H54 (cell line): ENCODE measurements at regions not wholly inside any gene's neighbourhood (a gene's known extent, or its start where the extent isn't known, plus 50 kb on each side); places are given as distances from the start of the nearest gene placed in this dataset.

Experiments used
- DNase-seq: peaks from one replicate; pipeline ENCODE4 v3.0.0; 2011; ENCODE audit warnings: low spot score, mixed read lengths; ENCODE audit not compliant: insufficient read length
- FAIRE-seq: peaks from 3 replicates; lab custom pipeline; 2011; peaks lifted over from hg19 to GRCh38; lab: Jason Lieb, UNC
- POLR2A ChIP-seq: IDR thresholded peaks from 2 replicates; pipeline ENCODE4 v1.6.1; 2011; ENCODE audit warnings: low read depth, mild to moderate bottlenecking, low read length

- FAIRE-seq = no peak
- DNase-seq = no peak
- no peak for TF ChIP-seq POLR2A
Measured at GRCh38 chr1:217373761-217374701, 256.9 kb downstream of the GPATCH2 start.

GRCh38 chr1:217372049-217372970, 258.6 kb downstream of the GPATCH2 start:
- FAIRE-seq = no peak
- DNase-seq = no peak

GRCh38 chr1:217370757-217371156, 260.1 kb downstream of the GPATCH2 start:
- DNase-seq (no peak), FAIRE-seq (no peak)
- TF ChIP-seq POLR2A = no peak

More at GRCh38 chr1:217372049-217372970, 258.6 kb downstream of the GPATCH2 start:
- TF ChIP-seq POLR2A = no peak

GRCh38 chr1:217369996-217370551, 260.8 kb downstream of the GPATCH2 start:
- TF ChIP-seq POLR2A = no peak
- DNase-seq (no peak), FAIRE-seq (no peak)

GRCh38 chr1:217369271-217369981, 261.5 kb downstream of the GPATCH2 start:
- DNase-seq (no peak), FAIRE-seq (no peak)
- TF ChIP-seq POLR2A = no peak

- DNase-seq = no peak
- no peak for TF ChIP-seq POLR2A
- no peak for FAIRE-seq
Measured at GRCh38 chr1:217364220-217364619, 266.7 kb downstream of the GPATCH2 start.

GRCh38 chr1:217363319-217363718, 267.6 kb downstream of the GPATCH2 start:
- DNase-seq (no peak), FAIRE-seq (no peak)
- no peak for TF ChIP-seq POLR2A

GRCh38 chr1:217360510-217360909, 270.4 kb downstream of the GPATCH2 start:
- TF ChIP-seq POLR2A = no peak
- no peak for DNase-seq
- FAIRE-seq = no peak

GRCh38 chr1:217354895-217355294, 276.0 kb downstream of the GPATCH2 start:
- FAIRE-seq (no peak), DNase-seq (no peak)
- TF ChIP-seq POLR2A = no peak

- TF ChIP-seq POLR2A = no peak
- no peak for FAIRE-seq
- no peak for DNase-seq
Measured at GRCh38 chr1:217348960-217349664, 281.8 kb downstream of the GPATCH2 start.

GRCh38 chr1:217344712-217345111, 286.2 kb downstream of the GPATCH2 start:
- DNase-seq = no peak
- no peak for FAIRE-seq
- TF ChIP-seq POLR2A = no peak

- DNase-seq = no peak
Measured at GRCh38 chr1:217343907-217344306, 287.0 kb downstream of the GPATCH2 start.

More at GRCh38 chr1:217343907-217344306, 287.0 kb downstream of the GPATCH2 start:
- FAIRE-seq = no peak
- TF ChIP-seq POLR2A = no peak
